SK-N-SH treated with all-trans-retinoic acid at 6 μM for 48 hours (cell line): ENCODE measurements at regions not wholly inside any gene's neighbourhood (a gene's known extent, or its start where the extent isn't known, plus 50 kb on each side); places are given as distances from the start of the nearest gene placed in this dataset.

Experiments used
- ATAC-seq: fragments of 200-7000 bp; cut with Tn5 transposase; 3 replicates; pipeline ENCODE4 v1.9.1; 2020; ENCODE audit warnings: mild to moderate bottlenecking, moderate library complexity
- ARNTL ChIP-seq: fragments of 450-650 bp; formaldehyde crosslinking; IDR thresholded peaks from 2 replicates; pipeline ENCODE4 v1.5.0; 2020; ENCODE audit warnings: low read depth, mild to moderate bottlenecking, moderate library complexity, borderline replicate concordance
- BACH2 ChIP-seq: fragments of 250-450 bp; sonication (Bioruptor Pico); IDR thresholded peaks from 2 replicates; pipeline ENCODE4 v1.9.0; 2021; ENCODE audit warnings: mild to moderate bottlenecking, borderline replicate concordance
- CSDC2 ChIP-seq: fragments of 250-450 bp; sonication (Bioruptor Pico); IDR thresholded peaks from 2 replicates; pipeline ENCODE4 v1.5.0; 2020; ENCODE audit warnings: mild to moderate bottlenecking, moderate library complexity
- ESRRG ChIP-seq: fragments of 250-450 bp; sonication (Bioruptor Pico); IDR thresholded peaks from 2 replicates; pipeline ENCODE4 v1.6.1; 2021; ENCODE audit warnings: mild to moderate bottlenecking
- GLIS3 ChIP-seq: fragments of 250-450 bp; sonication (Bioruptor Pico); IDR thresholded peaks from 2 replicates; pipeline ENCODE4 v1.5.0; 2020; ENCODE audit warnings: mild to moderate bottlenecking, moderate library complexity
- ISL1 ChIP-seq: fragments of 250-450 bp; sonication (Bioruptor Pico); IDR thresholded peaks from 2 replicates; pipeline ENCODE4 v2.1.2; 2022; ENCODE audit warnings: mild to moderate bottlenecking, moderate library complexity
- PPARA ChIP-seq: fragments of 250-450 bp; sonication (Bioruptor Pico); IDR thresholded peaks from 2 replicates; pipeline ENCODE4 v1.5.0; 2020; ENCODE audit warnings: mild to moderate bottlenecking, borderline replicate concordance
- SNAI2 ChIP-seq: fragments of 250-450 bp; sonication (Bioruptor Pico); IDR thresholded peaks from 2 replicates; pipeline ENCODE4 v1.5.0; 2020; ENCODE audit warnings: mild to moderate bottlenecking, moderate library complexity
- TCF4 ChIP-seq: fragments of 250-450 bp; sonication (Bioruptor Pico); IDR thresholded peaks from 2 replicates; pipeline ENCODE4 v1.8.0; 2021; ENCODE audit warnings: mild to moderate bottlenecking, moderate library complexity, borderline replicate concordance
- ZC3H10 ChIP-seq: fragments of 250-450 bp; sonication (Bioruptor Pico); IDR thresholded peaks from 2 replicates; pipeline ENCODE4 v1.5.1; 2021; ENCODE audit warnings: mild to moderate bottlenecking, moderate library complexity
- ZFP3 ChIP-seq: fragments of 250-450 bp; sonication (Bioruptor Pico); IDR thresholded peaks from 2 replicates; pipeline ENCODE4 v1.5.0; 2020; ENCODE audit warnings: mild to moderate bottlenecking, moderate library complexity
- ZFP30 ChIP-seq: fragments of 450-650 bp; formaldehyde crosslinking; IDR thresholded peaks from 2 replicates; pipeline ENCODE4 v1.5.0; 2022; ENCODE audit warnings: mild to moderate bottlenecking, moderate library complexity
- ZNF565 ChIP-seq: fragments of 450-650 bp; formaldehyde crosslinking; conservative IDR thresholded peaks from 2 replicates; pipeline ENCODE4 v1.5.0; 2020; ENCODE audit warnings: low read depth, mild to moderate bottlenecking, moderate library complexity
- ZNF70 ChIP-seq: fragments of 450-650 bp; formaldehyde crosslinking; IDR thresholded peaks from 2 replicates; pipeline ENCODE4 v1.5.0; 2020; ENCODE audit warnings: mild to moderate bottlenecking, moderate library complexity
- TF ChIP-seq, protein P1 (sequence below): fragments of 250-450 bp; sonication (Bioruptor Pico); IDR thresholded peaks from 2 replicates; pipeline ENCODE4 v1.8.0; 2020; ENCODE audit warnings: mild to moderate bottlenecking, moderate library complexity, borderline replicate concordance
- TF ChIP-seq, protein P2 (sequence below): fragments of 250-450 bp; sonication (Bioruptor Pico); IDR thresholded peaks from 2 replicates; pipeline ENCODE4 v1.8.0; 2021; ENCODE audit warnings: low read depth, mild to moderate bottlenecking, moderate library complexity, borderline replicate concordance
- TF ChIP-seq, protein P3 (sequence below): fragments of 250-450 bp; sonication (Bioruptor Pico); IDR thresholded peaks from 2 replicates; pipeline ENCODE4 v1.5.1; 2021; ENCODE audit warnings: mild to moderate bottlenecking, moderate library complexity
- TF ChIP-seq, protein P4 (sequence below): fragments of 250-450 bp; sonication (Bioruptor Pico); IDR thresholded peaks from 2 replicates; pipeline ENCODE4 v1.5.1; 2020; ENCODE audit warnings: low read depth, mild to moderate bottlenecking, moderate library complexity

DNA sequence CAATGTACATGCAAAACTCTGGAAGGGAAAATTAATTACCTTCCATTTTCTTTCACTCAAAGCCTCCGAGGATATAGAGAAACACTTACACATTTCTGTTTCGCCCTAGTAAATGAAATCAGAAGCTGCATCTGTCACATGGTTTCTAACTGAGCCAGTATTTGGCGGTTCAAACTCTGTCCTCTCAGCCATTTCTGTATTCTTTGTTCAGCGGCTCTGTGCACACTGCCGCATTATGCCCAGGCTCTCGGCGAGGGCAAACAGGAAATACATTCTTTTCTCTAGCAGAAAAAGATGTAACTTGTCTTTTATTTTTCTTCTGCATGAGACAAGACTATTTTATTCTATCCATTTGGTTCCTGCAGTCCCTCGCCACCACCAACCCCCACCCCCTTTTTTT, 71.4 kb upstream of the GPM6B start:
- ATAC-seq = no peak
- TF ChIP-seq, protein P1, sequence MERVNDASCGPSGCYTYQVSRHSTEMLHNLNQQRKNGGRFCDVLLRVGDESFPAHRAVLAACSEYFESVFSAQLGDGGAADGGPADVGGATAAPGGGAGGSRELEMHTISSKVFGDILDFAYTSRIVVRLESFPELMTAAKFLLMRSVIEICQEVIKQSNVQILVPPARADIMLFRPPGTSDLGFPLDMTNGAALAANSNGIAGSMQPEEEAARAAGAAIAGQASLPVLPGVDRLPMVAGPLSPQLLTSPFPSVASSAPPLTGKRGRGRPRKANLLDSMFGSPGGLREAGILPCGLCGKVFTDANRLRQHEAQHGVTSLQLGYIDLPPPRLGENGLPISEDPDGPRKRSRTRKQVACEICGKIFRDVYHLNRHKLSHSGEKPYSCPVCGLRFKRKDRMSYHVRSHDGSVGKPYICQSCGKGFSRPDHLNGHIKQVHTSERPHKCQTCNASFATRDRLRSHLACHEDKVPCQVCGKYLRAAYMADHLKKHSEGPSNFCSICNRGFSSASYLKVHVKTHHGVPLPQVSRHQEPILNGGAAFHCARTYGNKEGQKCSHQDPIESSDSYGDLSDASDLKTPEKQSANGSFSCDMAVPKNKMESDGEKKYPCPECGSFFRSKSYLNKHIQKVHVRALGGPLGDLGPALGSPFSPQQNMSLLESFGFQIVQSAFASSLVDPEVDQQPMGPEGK = no peak
- TF ChIP-seq ARNTL (CRISPR knock-in tag) (no peak), ZFP30 (CRISPR knock-in tag) (no peak), ISL1 (CRISPR knock-in tag) (no peak), ZNF565 (CRISPR knock-in tag) (no peak), BACH2 (CRISPR knock-in tag) (no peak)
- TF ChIP-seq, protein P2, sequence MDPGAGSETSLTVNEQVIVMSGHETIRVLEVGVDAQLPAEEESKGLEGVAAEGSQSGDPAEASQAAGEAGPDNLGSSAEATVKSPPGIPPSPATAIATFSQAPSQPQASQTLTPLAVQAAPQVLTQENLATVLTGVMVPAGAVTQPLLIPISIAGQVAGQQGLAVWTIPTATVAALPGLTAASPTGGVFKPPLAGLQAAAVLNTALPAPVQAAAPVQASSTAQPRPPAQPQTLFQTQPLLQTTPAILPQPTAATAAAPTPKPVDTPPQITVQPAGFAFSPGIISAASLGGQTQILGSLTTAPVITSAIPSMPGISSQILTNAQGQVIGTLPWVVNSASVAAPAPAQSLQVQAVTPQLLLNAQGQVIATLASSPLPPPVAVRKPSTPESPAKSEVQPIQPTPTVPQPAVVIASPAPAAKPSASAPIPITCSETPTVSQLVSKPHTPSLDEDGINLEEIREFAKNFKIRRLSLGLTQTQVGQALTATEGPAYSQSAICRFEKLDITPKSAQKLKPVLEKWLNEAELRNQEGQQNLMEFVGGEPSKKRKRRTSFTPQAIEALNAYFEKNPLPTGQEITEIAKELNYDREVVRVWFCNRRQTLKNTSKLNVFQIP (CRISPR knock-in tag) = no peak

DNA sequence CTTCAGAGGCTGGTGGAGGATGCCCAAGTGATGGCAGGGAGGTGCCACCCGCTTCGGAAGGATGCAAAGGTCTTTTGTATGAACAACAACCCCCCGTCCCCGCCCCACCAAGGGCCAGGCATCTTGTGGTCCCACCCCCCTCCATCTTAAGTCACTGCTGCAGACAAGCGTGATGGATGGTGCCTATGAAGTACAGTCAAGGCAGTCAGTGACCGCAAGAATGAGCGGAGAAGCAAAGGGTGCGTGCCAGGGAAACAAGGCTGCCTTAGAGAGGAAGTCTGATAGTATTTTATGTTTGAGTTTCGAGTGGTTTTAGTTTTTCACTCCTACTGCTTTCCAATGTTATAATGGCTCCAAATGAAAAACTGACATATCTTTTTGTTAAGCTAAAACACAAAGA, 68.7 kb upstream of the GPM6B start:
- ATAC-seq = no peak
- TF ChIP-seq, protein P3, sequence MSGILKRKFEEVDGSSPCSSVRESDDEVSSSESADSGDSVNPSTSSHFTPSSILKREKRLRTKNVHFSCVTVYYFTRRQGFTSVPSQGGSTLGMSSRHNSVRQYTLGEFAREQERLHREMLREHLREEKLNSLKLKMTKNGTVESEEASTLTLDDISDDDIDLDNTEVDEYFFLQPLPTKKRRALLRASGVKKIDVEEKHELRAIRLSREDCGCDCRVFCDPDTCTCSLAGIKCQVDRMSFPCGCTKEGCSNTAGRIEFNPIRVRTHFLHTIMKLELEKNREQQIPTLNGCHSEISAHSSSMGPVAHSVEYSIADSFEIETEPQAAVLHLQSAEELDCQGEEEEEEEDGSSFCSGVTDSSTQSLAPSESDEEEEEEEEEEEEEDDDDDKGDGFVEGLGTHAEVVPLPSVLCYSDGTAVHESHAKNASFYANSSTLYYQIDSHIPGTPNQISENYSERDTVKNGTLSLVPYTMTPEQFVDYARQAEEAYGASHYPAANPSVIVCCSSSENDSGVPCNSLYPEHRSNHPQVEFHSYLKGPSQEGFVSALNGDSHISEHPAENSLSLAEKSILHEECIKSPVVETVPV (CRISPR knock-in tag) = no peak
- TF ChIP-seq ZFP3 (CRISPR knock-in tag) (no peak), TCF4 (no peak), ZC3H10 (no peak), ZFP30 (CRISPR knock-in tag) (no peak), SNAI2 (CRISPR knock-in tag) (no peak)
- TF ChIP-seq, all 23 proteins: peak for 0

DNA sequence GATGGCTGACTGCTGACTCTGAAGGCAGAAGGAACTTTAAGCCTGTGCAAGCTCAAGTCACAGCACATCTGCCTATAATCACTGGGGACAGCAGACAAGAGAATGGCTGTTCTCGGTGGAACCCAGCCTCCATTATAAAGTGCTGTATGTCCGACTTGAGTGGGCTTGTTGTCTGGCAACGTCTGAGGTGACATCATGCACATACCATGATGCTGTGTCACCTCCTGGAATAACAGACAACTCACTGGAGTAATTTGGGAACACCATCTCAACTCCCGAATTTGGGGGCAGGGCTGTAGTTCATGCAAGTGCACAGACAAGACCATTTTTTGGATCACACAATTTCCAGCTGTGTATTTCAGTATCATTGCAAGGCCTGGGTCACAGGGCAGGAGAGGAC, 59.8 kb upstream of the GPM6B start:
- ATAC-seq = no peak

More for the DNA sequence above, 59.8 kb upstream of the GPM6B start:
- TF ChIP-seq BACH2 (CRISPR knock-in tag) (no peak), ZFP3 (CRISPR knock-in tag) (no peak), ESRRG (no peak), PPARA (CRISPR knock-in tag) (no peak), TCF4 (no peak), CSDC2 (CRISPR knock-in tag) (no peak), GLIS3 (no peak), ZFP30 (CRISPR knock-in tag) (no peak), ZNF70 (CRISPR knock-in tag) (no peak), ISL1 (CRISPR knock-in tag) (no peak)
- TF ChIP-seq, protein P3 (CRISPR knock-in tag) = no peak
- TF ChIP-seq, protein P1 = no peak
- TF ChIP-seq, protein P4, sequence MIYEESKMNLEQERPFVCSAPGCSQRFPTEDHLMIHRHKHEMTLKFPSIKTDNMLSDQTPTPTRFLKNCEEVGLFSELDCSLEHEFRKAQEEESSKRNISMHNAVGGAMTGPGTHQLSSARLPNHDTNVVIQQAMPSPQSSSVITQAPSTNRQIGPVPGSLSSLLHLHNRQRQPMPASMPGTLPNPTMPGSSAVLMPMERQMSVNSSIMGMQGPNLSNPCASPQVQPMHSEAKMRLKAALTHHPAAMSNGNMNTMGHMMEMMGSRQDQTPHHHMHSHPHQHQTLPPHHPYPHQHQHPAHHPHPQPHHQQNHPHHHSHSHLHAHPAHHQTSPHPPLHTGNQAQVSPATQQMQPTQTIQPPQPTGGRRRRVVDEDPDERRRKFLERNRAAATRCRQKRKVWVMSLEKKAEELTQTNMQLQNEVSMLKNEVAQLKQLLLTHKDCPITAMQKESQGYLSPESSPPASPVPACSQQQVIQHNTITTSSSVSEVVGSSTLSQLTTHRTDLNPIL (CRISPR knock-in tag) = no peak
- TF ChIP-seq, protein P2 (CRISPR knock-in tag) = no peak
